Endothelial cell of umbilical vein (primary cell): ENCODE measurements at regions not wholly inside any gene's neighbourhood (a gene's known extent, or its start where the extent isn't known, plus 50 kb on each side); places are given as distances from the start of the nearest gene placed in this dataset.

Source experiments
- BruUV-seq: library from RNA; stranded (reverse); fragments of 400-500 nt; replicated peaks from 2 replicates; lab custom pipeline; 2021; lab: Mats Ljungman, UMichigan
- CTCF ChIA-PET: fragments of 300-600, 350-600 bp; sonication (Branson Sonifier 250); formaldehyde crosslinking; loops from one replicate; lab custom pipeline; 2021; ENCODE audit warnings: antibody characterized with exemption, inconsistent platforms; lab: Charles Lee
- POLR2A ChIA-PET: fragments of 300-600, 350-600 bp; sonication (Branson Sonifier 250); formaldehyde crosslinking; loops from one replicate; lab custom pipeline; 2021; ENCODE audit warnings: antibody characterized with exemption, inconsistent platforms; lab: Charles Lee
- DNase-seq: peaks from one replicate; pipeline ENCODE4 v3.0.0-alpha.2; 2011; ENCODE audit warnings: low read depth, low spot score
- FAIRE-seq: peaks from 2 replicates; lab custom pipeline; 2011; peaks lifted over from hg19 to GRCh38; lab: Jason Lieb, UNC
- H2AFZ ChIP-seq: 2 replicates; pipeline ENCODE4 v1.6.0; 2012; ENCODE audit warnings: low read depth, low read length, control low read depth, inconsistent platforms
- H3K27ac ChIP-seq: 2 replicates; pipeline ENCODE4 v1.5.1; 2011; ENCODE audit warnings: low read depth, mild to moderate bottlenecking, control low read depth, low read length, moderate library complexity; ENCODE audit not compliant: insufficient read depth
- H3K27me3 ChIP-seq, 2 experiments: 2 replicates each; pipeline versions ENCODE4 v1.6.0 to v1.6.1; 2011; ENCODE audit warnings: low read length in 2 of 2, mixed read lengths in 1 of 2; ENCODE audit not compliant: control insufficient read depth in 2 of 2, insufficient read depth in 2 of 2
- H3K36me3 ChIP-seq, 2 experiments: 2 replicates in 1 of 2; 3 replicates in 1 of 2; pipeline ENCODE4 v1.5.1; 2011; ENCODE audit warnings: low read length in 2 of 2, mild to moderate bottlenecking in 1 of 2, moderate library complexity in 1 of 2; ENCODE audit not compliant: control insufficient read depth in 2 of 2, insufficient read depth in 2 of 2; ENCODE audit errors: extremely low read depth in 1 of 2
- H3K4me1 ChIP-seq: 3 replicates; pipeline ENCODE4 v1.5.1; 2011; ENCODE audit warnings: mild to moderate bottlenecking, low read length; ENCODE audit not compliant: control insufficient read depth, insufficient read depth; ENCODE audit errors: extremely low read depth
- H3K4me2 ChIP-seq: 2 replicates; pipeline ENCODE4 v1.6.1; 2011; ENCODE audit warnings: low read length, control low read depth, mixed read lengths; ENCODE audit not compliant: insufficient read depth
- H3K4me3 ChIP-seq, 3 experiments: fragments of 200-600 bp in 1 of 3; sonication (generic), shearing (Covaris generic) in 1 of 3; replicated peaks in 1 of 3; 2 replicates each; pipeline ENCODE4 v1.5.1; 2011 to 2016; ENCODE audit warnings: control low read depth in 3 of 3, low read length in 3 of 3, mild to moderate bottlenecking in 2 of 3, inconsistent platforms in 1 of 3, low read depth in 1 of 3, moderate library complexity in 1 of 3; ENCODE audit not compliant: insufficient read depth in 1 of 3
- H3K79me2 ChIP-seq: 2 replicates; pipeline ENCODE4 v1.6.0; 2012; ENCODE audit warnings: low read length, inconsistent platforms; ENCODE audit not compliant: control insufficient read depth, insufficient read depth
- H3K9ac ChIP-seq: replicated peaks from 2 replicates; pipeline ENCODE3; 2011; ENCODE audit warnings: low read length, control low read depth; ENCODE audit not compliant: insufficient read depth; ENCODE audit errors: extremely low read depth
- H3K9me1 ChIP-seq: replicated peaks from 3 replicates; pipeline ENCODE4 v1.6.0; 2011; ENCODE audit warnings: mild to moderate bottlenecking, low read length; ENCODE audit not compliant: control insufficient read depth, insufficient read depth; ENCODE audit errors: extremely low read depth
- H3K9me3 ChIP-seq: replicated peaks from 2 replicates; pipeline ENCODE4 v1.5.1; 2012; ENCODE audit warnings: low read length, inconsistent platforms; ENCODE audit not compliant: control insufficient read depth, insufficient read depth
- H4K20me1 ChIP-seq: replicated peaks from 2 replicates; pipeline ENCODE3; 2011; ENCODE audit warnings: mild to moderate bottlenecking, low read length; ENCODE audit not compliant: control insufficient read depth, insufficient read depth; ENCODE audit errors: extremely low read depth
- CTCF ChIP-seq, 2 donors: IDR thresholded peaks; 1 replicate in 1 of 2; 2 replicates in 1 of 2; pipeline ENCODE4 v1.5.1; 2011; ENCODE audit warnings: low read length in 2 of 2, mild to moderate bottlenecking in 2 of 2, moderate library complexity in 2 of 2, control low read depth in 1 of 2, inconsistent platforms in 1 of 2, low read depth in 1 of 2; ENCODE audit not compliant: insufficient read depth in 1 of 2; ENCODE audit errors: extremely low read depth in 1 of 2
- EZH2 ChIP-seq: IDR thresholded peaks from 2 replicates; pipeline ENCODE4 v1.6.1; 2012; ENCODE audit warnings: borderline replicate concordance, low read depth, mild to moderate bottlenecking, moderate library complexity, low read length, inconsistent platforms; ENCODE audit not compliant: severe bottlenecking
- FOS ChIP-seq: IDR thresholded peaks from 2 replicates; pipeline ENCODE4 v1.6.1; 2011; ENCODE audit warnings: mild to moderate bottlenecking, low read length, moderate library complexity, borderline replicate concordance; ENCODE audit not compliant: insufficient read depth
- GATA2 ChIP-seq: IDR thresholded peaks from 2 replicates; pipeline ENCODE4 v1.7.0; 2011; ENCODE audit warnings: low read depth, mild to moderate bottlenecking, moderate library complexity, mixed read lengths, low read length; ENCODE audit not compliant: insufficient read length, insufficient read depth
- JUN ChIP-seq: IDR thresholded peaks from 2 replicates; pipeline ENCODE4 v1.6.1; 2011; ENCODE audit warnings: borderline replicate concordance, low read depth; ENCODE audit not compliant: insufficient read length, insufficient read depth
- MAX ChIP-seq: IDR thresholded peaks from 2 replicates; pipeline ENCODE4 v1.6.1; 2011; ENCODE audit not compliant: insufficient read depth, insufficient read length
- MYC ChIP-seq: IDR thresholded peaks from one replicate; pipeline ENCODE4 v1.6.1; 2011; ENCODE audit warnings: mild to moderate bottlenecking, low read depth, low read length
- POLR2A ChIP-seq: IDR thresholded peaks from 2 replicates; pipeline ENCODE4 v1.6.1; 2012; ENCODE audit warnings: low read depth, mild to moderate bottlenecking, control low read depth, low read length
- POLR2AphosphoS5 ChIP-seq: IDR thresholded peaks from 2 replicates; pipeline ENCODE4 v1.6.1; 2012; ENCODE audit warnings: low read depth, mild to moderate bottlenecking, control low read depth, low read length, moderate library complexity; ENCODE audit not compliant: insufficient read depth
- dilution Hi-C: fragments of 300-500 bp; cut with MboI; formaldehyde crosslinking; loops from one replicate; pipeline ENCODE4 v1.15.0; 2019; ENCODE audit warnings: low sequenced_read_pairs; ENCODE audit not compliant: extremely low pct_ligation_motif_present
- intact Hi-C: fragments of 100-400 bp; cut with micrococcal nuclease; formaldehyde crosslinking; loops from one replicate; pipeline ENCODE4 v1.10.0; 2022

GRCh38 chr1:30386156-30386926, 337.0 kb downstream of the MATN1 start:
- intact Hi-C loops (no loop called here), dilution Hi-C loops (no loop called here)

More at GRCh38 chr1:30386156-30386926, 337.0 kb downstream of the MATN1 start:
- Histone ChIP-seq H2AFZ (no peak overlapping the region), H4K20me1 (no peaks in the 10 kb centered on the region), H3K79me2 (no peaks in the 10 kb centered on the region), H3K36me3 (no peaks in the 10 kb centered on the region), H3K4me2 (no peak overlapping the region), H3K4me3 (no peak overlapping the region), H3K27me3 (no peaks in the 10 kb centered on the region), H3K9me1 (no peaks in the 10 kb centered on the region), H3K4me1 (no peaks in the 10 kb centered on the region), H3K9me3 (no peaks in the 10 kb centered on the region), H3K9ac (no peak overlapping the region), H3K27ac (no peak overlapping the region)
- FAIRE-seq (no peak), DNase-seq (no peak)
- no TSS peak for BruUV-seq
- TF ChIP-seq EZH2 (no peak), CTCF (IDR thresholded peaks at IDR 0.05; ENCODE audit: extremely low read depth in 1 of 2, insufficient read depth in 1 of 2, low read depth in 1 of 2, low read length in 2 of 2) (no peak), MAX (no peak), MYC (no peak), JUN (no peak), FOS (no peak), POLR2A (no peak), POLR2AphosphoS5 (no peak), GATA2 (no peak)
- POLR2A ChIA-PET: no interaction called here
- CTCF ChIA-PET: no interaction called here
